Bronchial epithelial cell (primary cell): ENCODE measurements at regions not wholly inside any gene's neighbourhood (a gene's known extent, or its start where the extent isn't known, plus 50 kb on each side); places are given as distances from the start of the nearest gene placed in this dataset.

Experiments used
- DNase-seq: peaks from one replicate; pipeline ENCODE4 v3.0.0-alpha.2; 2010; ENCODE audit warnings: low read depth
- FAIRE-seq: peaks from 2 replicates; lab custom pipeline; 2011; peaks lifted over from hg19 to GRCh38; lab: Jason Lieb, UNC
- H3K27me3 ChIP-seq: 2 replicates; pipeline ENCODE4 v1.5.1; 2011; ENCODE audit warnings: low read length; ENCODE audit not compliant: control insufficient read depth, insufficient read depth
- H3K36me3 ChIP-seq: 2 replicates; pipeline ENCODE4 v1.5.1; 2011; ENCODE audit warnings: low read length; ENCODE audit not compliant: control insufficient read depth, insufficient read depth
- H3K4me3 ChIP-seq: 2 replicates; pipeline ENCODE4 v1.5.1; 2011; ENCODE audit warnings: mild to moderate bottlenecking, low read depth, low read length, control low read depth
- CTCF ChIP-seq: IDR thresholded peaks from 2 replicates; pipeline ENCODE4 v1.5.1; 2011; ENCODE audit warnings: mild to moderate bottlenecking, moderate library complexity, low read length, control low read depth, inconsistent platforms; ENCODE audit not compliant: insufficient read depth, severe bottlenecking

- DNase-seq (no peak), FAIRE-seq (no peak)
- no peak for TF ChIP-seq CTCF
- no peak overlapping the region for H3K4me3 ChIP-seq
- no peaks in the 10 kb centered on the region for H3K27me3 ChIP-seq
- no peaks in the 10 kb centered on the region for H3K36me3 ChIP-seq
Observed at GRCh38 chr5:4665911-4666310, 474.2 kb upstream of the ADAMTS16 start.

GRCh38 chr5:4674166-4674565 lies 466.0 kb upstream of the ADAMTS16 start:
- Histone ChIP-seq H3K27me3 (no peaks in the 10 kb centered on the region), H3K36me3 (no peaks in the 10 kb centered on the region), H3K4me3 (no peak overlapping the region)
- no peak for DNase-seq
- no peak for TF ChIP-seq CTCF
- no peak for FAIRE-seq

GRCh38 chr5:4676934-4677333 lies 463.2 kb upstream of the ADAMTS16 start:
- TF ChIP-seq CTCF = no peak
- Histone ChIP-seq H3K36me3 (no peaks in the 10 kb centered on the region), H3K27me3 (no peaks in the 10 kb centered on the region), H3K4me3 (no peak overlapping the region)
- DNase-seq (no peak), FAIRE-seq (no peak)

GRCh38 chr5:4684946-4685345 lies 455.2 kb upstream of the ADAMTS16 start:
- DNase-seq = no peak
- TF ChIP-seq CTCF = no peak
- Histone ChIP-seq H3K4me3 (no peak overlapping the region), H3K36me3 (no peaks in the 10 kb centered on the region), H3K27me3 (no peaks in the 10 kb centered on the region)
- no peak for FAIRE-seq

- no peaks in the 10 kb centered on the region for H3K27me3 ChIP-seq
- no peak overlapping the region for H3K4me3 ChIP-seq
- no peak for TF ChIP-seq CTCF
- FAIRE-seq = no peak
- DNase-seq = no peak
- no peaks in the 10 kb centered on the region for H3K36me3 ChIP-seq
Observed at GRCh38 chr5:4698596-4698995, 441.5 kb upstream of the ADAMTS16 start.

- FAIRE-seq = no peak
- no peak for TF ChIP-seq CTCF
- Histone ChIP-seq H3K36me3 (no peaks in the 10 kb centered on the region), H3K27me3 (no peaks in the 10 kb centered on the region), H3K4me3 (no peak overlapping the region)
- no peak for DNase-seq
Observed at GRCh38 chr5:4699592-4699991, 440.5 kb upstream of the ADAMTS16 start.
